K562 (cell line): ENCODE measurements at regions not wholly inside any gene's neighbourhood (a gene's known extent, or its start where the extent isn't known, plus 50 kb on each side); places are given as distances from the start of the nearest gene placed in this dataset.

ENCODE experiments used
- ATAC-seq: fragments of 200-7000 bp; cut with Tn5 transposase; 3 replicates; pipeline ENCODE4 v1.9.1; 2020; ENCODE audit warnings: moderate library complexity
- BruUV-seq: library from RNA; stranded (reverse); fragments of 400-500 nt; replicated peaks from 2 replicates; lab custom pipeline; 2021; lab: Mats Ljungman, UMichigan
- CTCF ChIA-PET: fragments of 300-600 bp; formaldehyde crosslinking; extraction: SDS; loops from one replicate; lab custom pipeline; 2021; ENCODE audit warnings: low intra/inter-chr PET ratio; lab: Yijun Ruan, JAX
- POLR2A ChIA-PET: fragments of 300-600, 350-650 bp; sonication (Branson Sonifier 250); formaldehyde crosslinking; extraction: SDS; loops from one replicate; lab custom pipeline; 2021; ENCODE audit warnings: antibody characterized with exemption, inconsistent platforms; lab: Yijun Ruan, JAX
- DNase-seq, 4 experiments: peaks; one replicate each; pipeline versions ENCODE4 v3.0.0 to v3.0.0-alpha.2; 2011 to 2018; ENCODE audit warnings: low spot score in 3 of 4, mixed read lengths in 3 of 4; ENCODE audit errors: extremely low read depth in 1 of 4
- FAIRE-seq: peaks from 2 replicates; lab custom pipeline; 2011; peaks lifted over from hg19 to GRCh38; lab: Jason Lieb, UNC
- H2AFZ ChIP-seq: 2 replicates; pipeline ENCODE4 v1.6.0; 2011; ENCODE audit warnings: low read depth, low read length, control low read depth, inconsistent platforms
- H3K27ac ChIP-seq: fragments of 200-600 bp; 3 replicates; pipeline ENCODE4 v1.8.0; 2011; ENCODE audit warnings: low read depth, mild to moderate bottlenecking, control low read depth, inconsistent platforms, low read length, moderate library complexity, mixed read lengths; ENCODE audit errors: extremely low read depth
- H3K27me3 ChIP-seq, 2 experiments: fragments of 300-600 bp in 1 of 2; 2 replicates in 1 of 2; 3 replicates in 1 of 2; pipeline versions ENCODE4 v1.6.0 to v1.8.0; 2011; ENCODE audit warnings: inconsistent platforms in 2 of 2, low read length in 2 of 2, mild to moderate bottlenecking in 1 of 2, mixed read lengths in 1 of 2, moderate library complexity in 1 of 2; ENCODE audit not compliant: control insufficient read depth in 2 of 2, insufficient read depth in 2 of 2
- H3K36me3 ChIP-seq: fragments of 300-600 bp; 3 replicates; pipeline ENCODE4 v1.8.0; 2011; ENCODE audit warnings: mild to moderate bottlenecking, low read length, inconsistent platforms; ENCODE audit not compliant: control insufficient read depth, insufficient read depth
- H3K4me1 ChIP-seq, 2 experiments: fragments of 200-600 bp in 1 of 2; replicated peaks in 1 of 2; 2 replicates in 1 of 2; 3 replicates in 1 of 2; pipeline versions ENCODE4 v1.5.1 to v1.8.0; 2011; ENCODE audit warnings: inconsistent platforms in 2 of 2, low read length in 2 of 2, mild to moderate bottlenecking in 1 of 2, mixed read lengths in 1 of 2, moderate library complexity in 1 of 2; ENCODE audit not compliant: control insufficient read depth in 2 of 2, insufficient read depth in 2 of 2
- H3K4me2 ChIP-seq: 2 replicates; pipeline ENCODE4 v1.6.1; 2011; ENCODE audit warnings: low read length, control low read depth, inconsistent platforms, mixed read lengths; ENCODE audit not compliant: insufficient read depth
- H3K4me3 ChIP-seq: fragments of 200-600 bp; sonication (generic), shearing (Covaris generic); 2 replicates; pipeline ENCODE4 v1.5.1; 2016; ENCODE audit warnings: control low read depth, inconsistent platforms
- H3K79me2 ChIP-seq: fragments of 200-600 bp; 3 replicates; pipeline ENCODE4 v1.8.0; 2011; ENCODE audit warnings: low read length, inconsistent platforms; ENCODE audit not compliant: control insufficient read depth, insufficient read depth
- H3K9ac ChIP-seq, 2 experiments: 2 replicates each; pipeline versions ENCODE4 v1.6.0 to v1.6.1; 2011; ENCODE audit warnings: low read depth in 2 of 2, low read length in 2 of 2, control low read depth in 1 of 2, inconsistent platforms in 1 of 2, mild to moderate bottlenecking in 1 of 2, mixed read lengths in 1 of 2; ENCODE audit not compliant: insufficient read depth in 1 of 2
- H3K9me1 ChIP-seq: one replicate; pipeline ENCODE4 v1.6.0; 2011; ENCODE audit warnings: inconsistent platforms, mild to moderate bottlenecking, low read length, moderate library complexity; ENCODE audit not compliant: control insufficient read depth, insufficient read depth
- H3K9me3 ChIP-seq: replicated peaks from 2 replicates; pipeline ENCODE4 v1.5.1; 2011; ENCODE audit warnings: low read depth, low read length, inconsistent platforms; ENCODE audit not compliant: control insufficient read depth, insufficient read depth
- H4K20me1 ChIP-seq: replicated peaks from 2 replicates; pipeline ENCODE4 v1.6.1; 2011; ENCODE audit warnings: low read length, inconsistent platforms, mixed read lengths; ENCODE audit not compliant: control insufficient read depth, insufficient read depth
- C11orf30 ChIP-seq: fragments of 450-650 bp; IDR thresholded peaks from 2 replicates; pipeline ENCODE4 v1.6.1; 2016; ENCODE audit warnings: low read depth, mild to moderate bottlenecking
- GTF3C2 ChIP-seq: IDR thresholded peaks from 3 replicates; pipeline ENCODE4 v1.6.1; 2011; ENCODE audit warnings: borderline replicate concordance, mild to moderate bottlenecking, moderate library complexity; ENCODE audit not compliant: insufficient read length; ENCODE audit errors: extremely low read depth
- MAFF ChIP-seq: IDR thresholded peaks from 2 replicates; pipeline ENCODE4 v1.6.1; 2012; ENCODE audit warnings: low read length, improper control_type of control experiment
- MAFG ChIP-seq: fragments of 450-650 bp; conservative IDR thresholded peaks from 2 replicates; pipeline ENCODE4 v1.6.1; 2016; ENCODE audit warnings: missing genetic modification characterization, missing compliant biosample characterization
- MAFK ChIP-seq: IDR thresholded peaks from 2 replicates; pipeline ENCODE4 v1.6.1; 2011; ENCODE audit warnings: low read length, improper control_type of control experiment
- TFAM ChIP-seq: fragments of 250-450 bp; sonication (Bioruptor Pico); conservative IDR thresholded peaks from 2 replicates; pipeline ENCODE4 v1.5.0; 2021; ENCODE audit warnings: mild to moderate bottlenecking, moderate library complexity
- ZNF316 ChIP-seq: fragments of 450-650 bp; IDR thresholded peaks from 2 replicates; pipeline ENCODE4 v1.6.1; 2016
- ZSCAN29 ChIP-seq: fragments of 450-650 bp; IDR thresholded peaks from 2 replicates; pipeline ENCODE4 v1.6.1; 2017
- WGBS: fragments of 100-300 bp; shearing (Covaris generic); methylation state at CpG from one replicate; pipeline ENCODE4 v1.1.6; 2016; ENCODE audit warnings: low coverage, mixed read lengths; ENCODE audit not compliant: insufficient coverage; ENCODE audit errors: missing lambda C conversion rate; 5-methylcytosine and 5-hydroxymethylcytosine counted together
- in situ Hi-C: fragments of 300-500 bp; cut with MboI; formaldehyde crosslinking; loops from 4 replicates; pipeline ENCODE4 v1.15.0; 2018; ENCODE audit warnings: inconsistent platforms, mixed read lengths
- intact Hi-C: fragments of 100-400 bp; cut with micrococcal nuclease; formaldehyde crosslinking; loops from 2 replicates; pipeline ENCODE4 v1.14.2; 2022

DNA sequence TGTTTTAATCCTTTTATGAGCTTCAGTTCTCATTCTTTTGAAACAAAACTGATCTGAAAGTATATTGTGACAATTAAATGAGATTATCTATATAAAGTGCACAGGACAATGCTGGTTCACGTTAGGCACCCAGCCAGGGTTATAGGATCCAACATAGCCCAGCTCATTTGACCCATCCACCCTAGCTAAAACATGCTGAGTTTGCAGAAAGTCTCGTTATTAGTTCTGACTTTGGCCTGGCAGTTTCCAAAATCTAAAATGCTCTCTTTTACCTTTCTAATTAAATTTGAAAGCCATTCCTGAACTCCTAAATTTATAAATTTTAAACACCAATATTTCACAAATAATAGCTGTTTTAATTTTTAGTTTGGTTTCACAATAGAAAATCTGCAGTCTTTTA, 131.9 kb upstream of the PTPRD start:
- CTCF ChIA-PET = no interaction called here
- Histone ChIP-seq H3K27ac (no peak overlapping the region), H3K9me3 (no peaks in the 10 kb centered on the region), H3K27me3 (no peaks in the 10 kb centered on the region), H4K20me1 (no peaks in the 10 kb centered on the region), H3K4me3 (no peak overlapping the region), H3K9ac (no peak overlapping the region), H3K36me3 (no peaks in the 10 kb centered on the region), H3K4me2 (no peak overlapping the region), H3K9me1 (no peaks in the 10 kb centered on the region), H3K79me2 (no peaks in the 10 kb centered on the region), H2AFZ (no peak overlapping the region), H3K4me1 (no peaks in the 10 kb centered on the region)
- WGBS = 0% methylated on average over 2 of the region's 2 CpGs
- FAIRE-seq (no peak), DNase-seq (no peak), ATAC-seq (no peak)
- POLR2A ChIA-PET = no interaction called here
- in situ Hi-C loops = no loop called here
- peak; percentile 66 for TF ChIP-seq MAFK
- peak; percentile 28; the same call in 1 of the 2 replicates for TF ChIP-seq ZNF316
- TF ChIP-seq MAFG (tag) = 0 out of 2 replicates have a peak, but pooled peaks have one; percentile 35
- peak; percentile 46 for TF ChIP-seq MAFF
- TF ChIP-seq GTF3C2 = no peak
- no peak for TF ChIP-seq ZSCAN29
- no peak for TF ChIP-seq TFAM
- peak; percentile 30; the same call in 1 of the 2 replicates for TF ChIP-seq C11orf30
- intact Hi-C loops = no loop called here
- no TSS peak for BruUV-seq
